HG03520 (cell line): ENCODE measurements at regions not wholly inside any gene's neighbourhood (a gene's known extent, or its start where the extent isn't known, plus 50 kb on each side); places are given as distances from the start of the nearest gene placed in this dataset.

Source experiments
- ATAC-seq: cut with Tn5 transposase; IDR thresholded peaks from one replicate; pipeline ENCODE4 v1.9.1; 2021; ENCODE audit warnings: mild to moderate bottlenecking, moderate library complexity; ENCODE audit not compliant: unreplicated experiment

- no peak for ATAC-seq
These were observed 315.9 kb upstream of the TGFBR2 start for GRCh38 chr3:30290479-30290878.

GRCh38 chr3:30292192-30292893, 314.1 kb upstream of the TGFBR2 start:
- no peak for ATAC-seq

- no peak for ATAC-seq
These were observed 312.7 kb upstream of the TGFBR2 start for GRCh38 chr3:30293621-30294240.

- ATAC-seq, result no peak
These were observed 312.1 kb upstream of the TGFBR2 start for GRCh38 chr3:30294241-30294667.

GRCh38 chr3:30297112-30297511, 309.3 kb upstream of the TGFBR2 start:
- no peak for ATAC-seq

- ATAC-seq, result no peak
These were observed 306.6 kb upstream of the TGFBR2 start for GRCh38 chr3:30299674-30300385.

- ATAC-seq, result no peak
These were observed 305.6 kb upstream of the TGFBR2 start for GRCh38 chr3:30300809-30301208.

- peak; percentile 76 for ATAC-seq
These were observed 304.4 kb upstream of the TGFBR2 start for GRCh38 chr3:30302027-30302426.

- ATAC-seq, result no peak
These were observed 302.6 kb upstream of the TGFBR2 start for GRCh38 chr3:30303770-30304169.

GRCh38 chr3:30305021-30305420, 301.4 kb upstream of the TGFBR2 start:
- no peak for ATAC-seq

GRCh38 chr3:30306896-30307295, 299.5 kb upstream of the TGFBR2 start:
- ATAC-seq, result no peak

- no peak for ATAC-seq
These were observed 298.9 kb upstream of the TGFBR2 start for GRCh38 chr3:30307372-30307950.

GRCh38 chr3:30308131-30308530, 298.3 kb upstream of the TGFBR2 start:
- no peak for ATAC-seq

- ATAC-seq, result no peak
These were observed 296.1 kb upstream of the TGFBR2 start for GRCh38 chr3:30309961-30310954.

GRCh38 chr3:30311781-30312180, 294.6 kb upstream of the TGFBR2 start:
- ATAC-seq, result no peak

- ATAC-seq, result no peak
These were observed 292.6 kb upstream of the TGFBR2 start for GRCh38 chr3:30313840-30314239.

- no peak for ATAC-seq
These were observed 291.6 kb upstream of the TGFBR2 start for GRCh38 chr3:30314757-30315325.

GRCh38 chr3:30315447-30315846, 291.0 kb upstream of the TGFBR2 start:
- ATAC-seq, result no peak

- no peak for ATAC-seq
These were observed 288.8 kb upstream of the TGFBR2 start for GRCh38 chr3:30317561-30317960.

GRCh38 chr3:30318110-30318509, 288.3 kb upstream of the TGFBR2 start:
- ATAC-seq, result no peak
